Fibroblast of gingiva (primary cell): ENCODE measurements at regions not wholly inside any gene's neighbourhood (a gene's known extent, or its start where the extent isn't known, plus 50 kb on each side); places are given as distances from the start of the nearest gene placed in this dataset.
"Not testable (repeated sequence)": the region's sequence is repeated elsewhere in the genome, so short reads cannot be mapped to it uniquely, and the experiment has no call there.

Experiments used
- DNase-seq: peaks from one replicate; pipeline ENCODE4 v3.0.0-alpha.2; 2011; ENCODE audit warnings: low read depth

GRCh38 chr3:21989341-21990042, 238.5 kb upstream of the ZNF385D start:
- DNase-seq = no peak

DNA sequence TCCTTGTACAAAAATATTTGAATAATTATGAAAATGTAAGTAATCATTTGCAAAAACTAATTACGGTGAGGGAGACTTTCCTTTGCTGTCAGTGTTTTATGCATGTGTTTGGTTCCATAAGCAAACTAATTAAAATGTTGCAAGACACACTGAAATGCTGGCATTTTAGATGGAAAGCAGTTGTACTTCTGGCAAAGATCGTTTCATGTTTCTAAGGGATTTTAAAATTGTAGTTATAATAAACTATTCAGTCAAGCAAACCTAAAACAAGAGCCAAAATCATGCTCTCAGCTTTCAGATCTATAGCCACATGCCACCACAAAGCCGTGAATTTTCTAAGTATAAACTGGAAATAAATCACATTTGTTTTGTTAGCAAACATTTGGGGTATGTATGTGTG, 240.1 kb upstream of the ZNF385D start:
- no peak for DNase-seq

DNA sequence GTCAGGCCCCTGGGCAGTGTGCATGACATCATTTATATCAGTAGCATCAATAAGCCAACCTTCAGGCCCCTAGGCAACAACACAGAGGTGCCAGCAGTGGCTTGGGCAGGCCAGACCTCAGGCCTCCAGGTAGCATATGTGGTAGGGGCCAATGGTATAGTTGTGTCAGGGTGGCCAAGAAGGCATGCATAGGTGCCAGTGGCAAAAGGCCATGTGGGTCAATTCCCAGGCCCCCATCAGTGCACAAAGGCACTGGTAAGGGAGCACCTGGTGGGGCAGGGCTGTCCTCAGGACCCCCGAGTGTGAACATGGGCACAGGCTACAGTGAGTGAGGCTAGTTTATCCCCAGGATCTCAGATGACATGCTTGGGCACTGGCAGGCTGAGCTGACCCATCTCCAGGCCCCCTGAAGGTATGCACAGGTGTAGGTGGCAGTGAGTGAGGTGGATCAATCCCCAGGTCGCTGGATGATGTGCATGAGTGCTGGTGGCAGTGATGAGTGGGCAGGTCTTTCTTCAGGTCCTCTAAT, 244.1 kb upstream of the ZNF385D start:
- no peak for DNase-seq

- DNase-seq = no peak
Measured at GRCh38 chr3:22007368-22007767, 256.4 kb upstream of the ZNF385D start.

GRCh38 chr3:22010997-22011396, 260.0 kb upstream of the ZNF385D start:
- no peak for DNase-seq

GRCh38 chr3:22012471-22012870, 261.5 kb upstream of the ZNF385D start:
- DNase-seq = no peak

GRCh38 chr3:22013641-22014040, 262.6 kb upstream of the ZNF385D start:
- no peak for DNase-seq

GRCh38 chr3:22016197-22016596, 265.2 kb upstream of the ZNF385D start:
- DNase-seq = no peak

- not testable (repeated sequence) for DNase-seq
Measured at GRCh38 chr3:22024638-22025037, 273.6 kb upstream of the ZNF385D start.

DNA sequence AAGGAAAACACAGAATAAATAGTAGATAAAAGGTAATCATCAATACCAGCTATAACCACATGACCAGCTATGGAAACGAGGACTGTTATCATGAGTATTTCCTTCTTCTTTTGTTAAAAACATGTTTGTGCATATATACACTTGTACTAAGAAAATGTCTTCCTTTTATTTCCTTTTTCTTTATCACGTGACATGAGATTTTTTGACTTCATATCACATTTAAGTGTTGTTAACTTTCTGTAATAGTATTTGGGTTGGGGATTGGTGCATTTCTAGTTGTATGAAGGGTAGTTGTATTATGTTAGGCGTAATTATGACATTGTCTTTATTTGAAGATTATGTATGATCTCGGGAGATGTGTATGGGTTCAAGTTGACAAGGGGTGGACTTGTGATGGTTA, 278.5 kb upstream of the ZNF385D start:
- DNase-seq = no peak

DNA sequence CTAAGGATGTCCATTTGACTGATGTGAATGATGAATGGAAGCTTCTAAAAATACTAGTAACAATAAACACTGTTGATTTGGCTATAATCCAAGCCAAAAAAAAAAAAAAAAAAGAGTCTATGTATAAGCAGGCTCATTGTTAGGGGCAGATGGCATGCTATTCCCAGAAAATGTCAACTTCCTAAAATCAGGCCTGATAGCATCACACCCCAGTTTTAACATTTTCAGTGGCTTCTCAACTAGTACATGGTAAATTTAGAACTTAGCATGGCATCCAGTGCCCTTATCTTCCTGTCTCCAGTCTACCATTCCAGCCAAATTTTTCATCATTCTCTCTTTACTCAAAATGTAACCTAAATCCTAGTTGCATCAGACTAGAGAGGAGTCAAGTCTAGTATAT, 288.2 kb upstream of the ZNF385D start:
- no peak for DNase-seq

DNA sequence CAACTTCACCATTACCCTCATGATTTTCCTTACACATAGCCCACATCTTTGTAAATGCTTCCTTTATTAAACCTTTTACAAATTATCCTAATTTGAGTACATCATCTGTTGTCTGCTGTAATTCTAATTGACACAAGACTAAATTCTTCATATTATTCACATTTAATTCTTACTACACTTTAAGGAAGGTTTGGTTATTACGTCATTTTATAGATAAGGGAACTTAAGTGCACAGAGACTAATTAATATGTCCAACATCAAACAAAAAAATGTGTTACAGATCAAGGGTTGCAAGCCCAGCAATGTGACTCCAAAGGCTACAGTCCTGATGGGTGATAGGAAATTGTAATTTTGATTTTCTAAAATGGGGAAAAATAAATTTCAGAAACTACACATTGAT, 289.1 kb upstream of the ZNF385D start:
- DNase-seq = no peak

DNA sequence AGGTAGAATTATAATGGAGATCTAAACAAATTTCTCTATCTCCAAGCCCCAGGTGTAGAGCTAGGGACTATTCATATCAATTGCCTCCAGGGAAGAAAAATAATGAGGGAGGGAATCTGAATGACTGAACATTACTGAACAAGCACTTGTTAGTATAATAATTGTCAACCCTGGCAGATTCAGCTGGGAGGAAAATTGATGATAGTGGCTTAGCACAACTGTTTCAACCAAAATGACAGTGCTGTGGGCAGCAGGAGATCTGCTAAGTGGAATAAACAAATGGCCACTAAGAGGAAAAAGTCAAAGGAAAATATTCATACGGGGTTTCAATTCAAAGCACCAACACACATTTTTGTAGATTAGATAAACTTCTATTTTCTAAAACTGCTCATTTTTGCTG, 294.9 kb upstream of the ZNF385D start:
- no peak for DNase-seq

DNA sequence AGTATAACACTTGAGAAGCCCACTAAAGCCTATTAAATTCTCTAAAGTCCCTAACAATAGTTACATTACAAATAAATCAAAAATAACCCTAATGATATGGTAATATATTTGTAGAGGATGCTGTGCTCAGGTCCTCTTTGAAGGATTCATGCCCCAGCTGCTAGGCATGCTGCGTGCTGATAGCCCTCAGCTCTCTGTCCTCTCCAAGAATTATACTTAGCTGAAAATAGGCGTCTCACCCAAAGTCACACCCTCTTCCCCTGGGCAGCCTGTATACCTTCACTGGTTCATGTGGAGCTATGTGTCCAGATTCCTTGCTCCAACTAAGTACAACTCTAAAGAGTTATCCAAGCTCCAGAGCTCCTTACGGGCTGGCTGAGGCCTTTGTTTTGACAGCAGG, 312.5 kb upstream of the ZNF385D start:
- DNase-seq = no peak

GRCh38 chr3:22068619-22069018, 317.6 kb upstream of the ZNF385D start:
- no peak for DNase-seq

GRCh38 chr3:22088204-22088603, 337.2 kb upstream of the ZNF385D start:
- no peak for DNase-seq

GRCh38 chr3:22089284-22089683, 338.3 kb upstream of the ZNF385D start:
- no peak for DNase-seq

- DNase-seq = no peak
Measured at GRCh38 chr3:22091329-22091728, 340.3 kb upstream of the ZNF385D start.

DNA sequence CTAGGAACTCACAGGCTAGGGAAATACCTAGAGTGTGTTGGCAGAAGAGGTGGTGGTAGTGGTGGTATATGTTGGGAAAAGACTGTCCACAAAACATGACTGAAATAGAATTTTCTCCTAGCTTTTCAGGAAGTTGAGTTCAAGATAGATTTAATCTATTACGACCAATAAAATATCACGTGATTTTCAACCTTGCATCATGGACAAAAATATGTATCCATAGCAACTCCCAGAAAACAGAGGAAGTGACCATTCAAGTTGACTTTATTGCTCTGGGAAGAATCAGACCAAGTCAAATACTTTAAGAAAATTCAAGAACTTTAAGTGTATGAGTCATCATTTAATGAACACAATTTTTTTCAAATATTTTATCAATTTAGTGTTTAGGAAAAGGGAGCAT, 347.0 kb upstream of the ZNF385D start:
- no peak for DNase-seq

- no peak for DNase-seq
Measured at GRCh38 chr3:22101351-22101750, 350.3 kb upstream of the ZNF385D start.

- no peak for DNase-seq
Measured at GRCh38 chr3:22101811-22102210, 350.8 kb upstream of the ZNF385D start.

DNA sequence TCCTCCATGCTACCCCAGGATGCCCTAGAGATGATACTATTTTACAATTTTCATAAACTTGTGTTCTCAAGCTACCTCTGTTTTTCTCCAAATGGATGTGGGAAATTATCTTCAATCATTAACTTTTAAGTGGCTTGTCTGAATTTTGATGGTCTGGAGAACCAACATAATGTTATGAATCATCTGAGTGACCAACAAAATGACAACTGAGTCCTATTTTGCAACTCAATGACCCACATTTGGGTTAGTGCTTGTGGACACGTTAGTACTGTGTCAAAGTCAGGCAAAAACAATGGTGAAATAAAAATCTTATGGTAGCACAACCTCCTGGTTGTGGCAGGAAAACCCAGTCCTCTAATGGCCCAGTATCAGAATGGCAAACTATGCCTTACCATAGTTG, 352.4 kb upstream of the ZNF385D start:
- DNase-seq = no peak

DNA sequence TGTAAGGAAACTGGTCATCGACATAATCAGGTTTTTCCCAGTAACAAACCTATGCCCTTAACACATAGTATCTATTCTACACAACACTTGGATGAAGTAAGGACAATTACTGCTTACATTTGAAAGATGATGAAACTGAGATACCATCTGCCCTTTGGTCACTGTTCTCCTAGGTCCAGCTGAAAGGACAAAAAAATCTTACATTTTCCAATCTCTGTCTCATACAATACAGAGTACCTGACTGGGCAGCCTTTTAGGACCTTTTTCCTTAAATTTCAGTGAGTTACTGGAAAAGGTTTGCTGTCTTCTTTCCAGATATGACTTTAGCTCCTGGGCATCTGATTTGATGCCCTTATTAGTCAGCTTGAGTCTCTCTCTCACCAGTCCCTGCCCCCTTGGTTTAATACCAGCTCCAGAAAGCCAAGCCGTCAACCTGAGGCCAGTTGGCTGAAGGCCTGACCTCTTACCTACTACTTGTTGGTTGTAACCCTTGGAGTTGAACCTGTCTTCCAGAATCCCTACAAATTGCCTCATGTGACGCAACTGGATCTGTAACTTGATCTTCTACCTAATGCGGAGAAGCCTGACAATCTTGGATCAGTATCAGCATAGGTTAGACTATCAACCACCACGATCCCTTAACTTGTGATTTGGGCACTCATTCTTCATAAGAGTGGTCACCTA, 355.3 kb upstream of the ZNF385D start:
- DNase-seq = no peak

DNA sequence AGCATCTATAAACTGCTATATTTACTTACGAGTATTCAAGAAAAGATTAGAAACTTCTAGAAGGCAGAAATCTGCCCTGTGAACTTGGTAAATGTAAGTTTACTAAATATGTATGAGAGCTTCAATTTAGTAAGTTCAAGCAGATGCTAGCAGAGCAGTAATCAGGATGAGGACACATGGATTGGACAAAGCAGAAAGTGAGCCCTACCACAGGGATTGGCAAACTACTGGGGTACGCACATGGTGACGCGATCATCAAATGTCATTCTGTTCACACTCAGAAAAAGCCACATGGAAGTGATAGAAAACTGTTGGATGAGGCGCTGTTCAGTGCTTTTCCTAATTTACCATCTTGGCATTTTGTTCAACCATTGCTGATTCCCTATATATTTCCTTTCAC, 360.2 kb upstream of the ZNF385D start:
- no peak for DNase-seq
